OCI-LY3 (cell line): ENCODE measurements at regions not wholly inside any gene's neighbourhood (a gene's known extent, or its start where the extent isn't known, plus 50 kb on each side); places are given as distances from the start of the nearest gene placed in this dataset.

ENCODE experiments used
- CTCF ChIP-seq: fragments of 200-600, 300-600 bp; sonication (generic); IDR thresholded peaks from 2 replicates; pipeline ENCODE4 v1.5.1; 2014; ENCODE audit warnings: antibody characterized with exemption, low read length, low read depth
- EZH2phosphoT487 ChIP-seq: fragments of 200-600 bp; shearing (Covaris generic); IDR thresholded peaks from 2 replicates; pipeline ENCODE4 v1.6.1; 2018; ENCODE audit warnings: antibody characterized with exemption, mixed run types, low read depth

GRCh38 chr3:71972031-71972430 lies 187.1 kb upstream of the PROK2 start:
- TF ChIP-seq CTCF (no peak), EZH2phosphoT487 (no peak)
